PC-3 (cell line): ENCODE measurements at regions not wholly inside any gene's neighbourhood (a gene's known extent, or its start where the extent isn't known, plus 50 kb on each side); places are given as distances from the start of the nearest gene placed in this dataset.

Experiments
- EZH2phosphoT487 ChIP-seq: fragments of 300-600 bp; sonication (generic); IDR thresholded peaks from 2 replicates; pipeline ENCODE4 v1.6.1; 2018; ENCODE audit warnings: mild to moderate bottlenecking, antibody characterized with exemption, low read length, borderline replicate concordance
- TF ChIP-seq, protein P1 (sequence below): fragments of 300-600 bp; sonication (generic); conservative IDR thresholded peaks from 2 replicates; pipeline ENCODE4 v1.5.1; 2017; ENCODE audit warnings: antibody characterized with exemption, low read depth, mild to moderate bottlenecking, low read length

DNA sequence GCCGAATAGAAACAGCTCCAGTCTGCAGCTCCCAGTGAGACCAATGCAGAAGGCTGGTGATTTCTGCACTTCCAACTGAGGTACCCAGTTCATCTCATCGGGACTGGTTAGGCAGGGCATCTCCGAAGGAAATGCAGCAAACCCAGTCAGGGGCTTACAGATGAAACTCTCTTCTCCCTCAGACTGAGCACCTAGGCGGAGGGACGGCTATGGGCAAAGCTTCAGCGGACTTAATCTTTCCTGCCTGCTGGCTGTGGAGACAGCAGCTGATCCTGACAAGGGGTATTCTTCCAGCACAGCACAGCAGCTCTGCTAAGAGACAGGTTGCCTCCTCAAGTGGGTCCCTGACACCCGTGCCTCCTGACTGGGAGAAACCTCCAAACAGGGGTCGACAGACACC, 330.9 kb downstream of the DNAH5 start:
- TF ChIP-seq, protein P1, sequence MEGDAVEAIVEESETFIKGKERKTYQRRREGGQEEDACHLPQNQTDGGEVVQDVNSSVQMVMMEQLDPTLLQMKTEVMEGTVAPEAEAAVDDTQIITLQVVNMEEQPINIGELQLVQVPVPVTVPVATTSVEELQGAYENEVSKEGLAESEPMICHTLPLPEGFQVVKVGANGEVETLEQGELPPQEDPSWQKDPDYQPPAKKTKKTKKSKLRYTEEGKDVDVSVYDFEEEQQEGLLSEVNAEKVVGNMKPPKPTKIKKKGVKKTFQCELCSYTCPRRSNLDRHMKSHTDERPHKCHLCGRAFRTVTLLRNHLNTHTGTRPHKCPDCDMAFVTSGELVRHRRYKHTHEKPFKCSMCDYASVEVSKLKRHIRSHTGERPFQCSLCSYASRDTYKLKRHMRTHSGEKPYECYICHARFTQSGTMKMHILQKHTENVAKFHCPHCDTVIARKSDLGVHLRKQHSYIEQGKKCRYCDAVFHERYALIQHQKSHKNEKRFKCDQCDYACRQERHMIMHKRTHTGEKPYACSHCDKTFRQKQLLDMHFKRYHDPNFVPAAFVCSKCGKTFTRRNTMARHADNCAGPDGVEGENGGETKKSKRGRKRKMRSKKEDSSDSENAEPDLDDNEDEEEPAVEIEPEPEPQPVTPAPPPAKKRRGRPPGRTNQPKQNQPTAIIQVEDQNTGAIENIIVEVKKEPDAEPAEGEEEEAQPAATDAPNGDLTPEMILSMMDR, result no peak
- no peak for TF ChIP-seq EZH2phosphoT487
